ENCODE measurements at regions not wholly inside any gene's neighbourhood (a gene's known extent, or its start where the extent isn't known, plus 50 kb on each side); places are given as distances from the start of the nearest gene placed in this dataset.

DNA sequence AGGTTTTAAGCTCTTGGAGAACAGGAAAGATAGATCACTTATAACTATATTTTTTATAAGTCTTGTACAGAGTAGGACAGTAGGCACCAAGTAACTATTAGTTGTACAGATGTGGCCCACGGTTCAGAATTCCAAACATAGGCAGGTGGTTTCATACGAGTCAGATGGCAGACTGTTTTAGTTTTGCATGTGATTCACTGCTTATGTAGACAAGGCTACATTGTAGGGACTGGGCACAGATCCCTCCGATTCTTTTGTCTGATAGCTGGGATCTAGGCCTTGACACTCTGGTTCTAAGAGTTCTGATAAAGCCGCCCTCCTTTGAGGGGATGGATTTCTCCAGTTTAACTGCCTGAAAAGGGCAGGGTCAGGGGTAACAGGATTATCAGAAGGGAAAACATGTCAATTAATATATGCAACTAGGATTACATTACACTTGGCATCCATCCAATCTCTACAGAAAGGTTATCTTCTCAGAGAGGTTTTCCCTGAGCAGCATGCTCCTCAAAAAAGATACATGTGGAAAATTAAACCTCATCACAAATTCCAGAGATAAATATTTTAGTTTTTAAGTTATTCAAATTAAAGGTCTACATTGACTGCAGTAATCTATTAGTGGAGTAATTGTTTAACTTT, 87.8 kb downstream of the SPRY1 start:
- TF ChIP-seq EZH2 (optimal IDR thresholded peaks at IDR 0.05; ENCODE audit: low read depth, low read length) (no peak), EZH2phosphoT487 (IDR thresholded peaks at IDR 0.05; ENCODE audit: low read length) (no peak)
- TF ChIP-seq, protein P1, sequence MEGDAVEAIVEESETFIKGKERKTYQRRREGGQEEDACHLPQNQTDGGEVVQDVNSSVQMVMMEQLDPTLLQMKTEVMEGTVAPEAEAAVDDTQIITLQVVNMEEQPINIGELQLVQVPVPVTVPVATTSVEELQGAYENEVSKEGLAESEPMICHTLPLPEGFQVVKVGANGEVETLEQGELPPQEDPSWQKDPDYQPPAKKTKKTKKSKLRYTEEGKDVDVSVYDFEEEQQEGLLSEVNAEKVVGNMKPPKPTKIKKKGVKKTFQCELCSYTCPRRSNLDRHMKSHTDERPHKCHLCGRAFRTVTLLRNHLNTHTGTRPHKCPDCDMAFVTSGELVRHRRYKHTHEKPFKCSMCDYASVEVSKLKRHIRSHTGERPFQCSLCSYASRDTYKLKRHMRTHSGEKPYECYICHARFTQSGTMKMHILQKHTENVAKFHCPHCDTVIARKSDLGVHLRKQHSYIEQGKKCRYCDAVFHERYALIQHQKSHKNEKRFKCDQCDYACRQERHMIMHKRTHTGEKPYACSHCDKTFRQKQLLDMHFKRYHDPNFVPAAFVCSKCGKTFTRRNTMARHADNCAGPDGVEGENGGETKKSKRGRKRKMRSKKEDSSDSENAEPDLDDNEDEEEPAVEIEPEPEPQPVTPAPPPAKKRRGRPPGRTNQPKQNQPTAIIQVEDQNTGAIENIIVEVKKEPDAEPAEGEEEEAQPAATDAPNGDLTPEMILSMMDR (IDR thresholded peaks at IDR 0.05; ENCODE audit: low read length) = no peak

Measured in MM.1S (cell line).